Upper lobe of right lung (tissue), 1 donor: ENCODE measurements at regions not wholly inside any gene's neighbourhood (a gene's known extent, or its start where the extent isn't known, plus 50 kb on each side); places are given as distances from the start of the nearest gene placed in this dataset.

Experiments used
- ATAC-seq: fragments of 200-7000 bp; cut with Tn5 transposase; one replicate; pipeline ENCODE4 v1.9.1; 2020; ENCODE audit warnings: mild to moderate bottlenecking, moderate library complexity
- DNase-seq: peaks from one replicate; pipeline ENCODE4 v3.0.0-alpha.2; 2020
- H3K27ac ChIP-seq: fragments of 200-600 bp; one replicate; pipeline ENCODE4 v1.8.0; 2022
- H3K27me3 ChIP-seq: fragments of 200-600 bp; one replicate; pipeline ENCODE4 v1.8.0; 2022; ENCODE audit warnings: mild to moderate bottlenecking
- H3K36me3 ChIP-seq: fragments of 200-600 bp; one replicate; pipeline ENCODE4 v1.8.0; 2022
- H3K4me1 ChIP-seq: fragments of 200-600 bp; one replicate; pipeline ENCODE4 v1.8.0; 2022
- H3K4me3 ChIP-seq: fragments of 200-600 bp; one replicate; pipeline ENCODE4 v1.8.0; 2022; ENCODE audit warnings: mild to moderate bottlenecking
- H3K9me3 ChIP-seq: fragments of 200-600 bp; one replicate; pipeline ENCODE4 v1.8.0; 2022
- CTCF ChIP-seq: fragments of 200-600 bp; IDR thresholded peaks from one replicate; pipeline ENCODE4 v1.8.0; 2022; ENCODE audit warnings: antibody characterized with exemption
- intact Hi-C: fragments of 100-400 bp; cut with DNase I; formaldehyde crosslinking; loops from one replicate; pipeline ENCODE4 v1.11.0; 2022
- donor health status: DM: no; HTN: yes; CAD: no; lungs with severe emphysema.

DNA sequence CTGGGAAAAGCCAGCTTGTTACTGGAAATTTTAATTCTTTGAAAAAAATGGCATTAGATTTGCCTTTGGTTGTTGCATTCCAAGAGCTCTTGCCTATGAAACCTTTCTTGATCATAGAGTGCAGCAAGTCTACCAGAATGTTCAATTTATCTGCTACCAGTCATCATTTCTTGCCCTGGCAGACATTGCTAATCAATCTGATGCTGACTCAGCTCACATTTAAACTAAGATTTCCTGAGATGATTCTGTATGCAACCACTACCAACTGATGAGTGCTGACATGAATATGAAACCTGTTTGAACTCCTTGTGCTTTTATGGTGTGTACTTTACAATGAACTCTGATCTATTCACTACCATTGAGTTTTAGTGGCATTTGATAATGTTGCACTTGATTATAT is 166.5 kb upstream of the SALL1 start:
- no peak for DNase-seq
- Histone ChIP-seq H3K36me3 (no peaks in the 10 kb centered on the region), H3K27me3 (no peaks in the 10 kb centered on the region), H3K4me3 (no peak overlapping the region), H3K9me3 (no peaks in the 10 kb centered on the region), H3K4me1 (no peaks in the 10 kb centered on the region), H3K27ac (no peak overlapping the region)
- TF ChIP-seq CTCF = no peak
- intact Hi-C loops = no loop called here
- ATAC-seq = no peak

DNA sequence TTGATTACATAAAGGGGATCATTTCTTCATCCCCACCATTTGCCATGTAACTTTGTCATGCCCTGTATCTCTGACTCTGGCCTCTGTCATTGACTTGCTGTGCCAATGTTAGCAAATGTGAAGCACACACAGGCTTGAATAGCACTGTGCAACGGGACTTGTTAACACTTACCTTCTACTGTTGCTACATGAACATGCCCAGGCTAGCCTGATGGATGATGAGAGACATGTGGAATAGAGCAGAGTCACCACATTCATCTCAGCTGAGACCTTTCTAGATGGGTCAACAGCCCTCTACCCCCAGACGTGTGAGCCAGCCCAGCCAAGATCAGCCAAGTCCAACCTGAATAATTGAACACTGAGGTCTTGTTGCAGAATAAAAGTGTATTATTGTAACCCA is 162.1 kb upstream of the SALL1 start:
- DNase-seq (no peak), ATAC-seq (no peak)
- Histone ChIP-seq H3K36me3 (no peaks in the 10 kb centered on the region), H3K4me3 (no peak overlapping the region), H3K27me3 (no peaks in the 10 kb centered on the region), H3K9me3 (no peaks in the 10 kb centered on the region), H3K4me1 (no peaks in the 10 kb centered on the region), H3K27ac (no peak overlapping the region)
- TF ChIP-seq CTCF = no peak
- intact Hi-C loops = no loop called here

DNA sequence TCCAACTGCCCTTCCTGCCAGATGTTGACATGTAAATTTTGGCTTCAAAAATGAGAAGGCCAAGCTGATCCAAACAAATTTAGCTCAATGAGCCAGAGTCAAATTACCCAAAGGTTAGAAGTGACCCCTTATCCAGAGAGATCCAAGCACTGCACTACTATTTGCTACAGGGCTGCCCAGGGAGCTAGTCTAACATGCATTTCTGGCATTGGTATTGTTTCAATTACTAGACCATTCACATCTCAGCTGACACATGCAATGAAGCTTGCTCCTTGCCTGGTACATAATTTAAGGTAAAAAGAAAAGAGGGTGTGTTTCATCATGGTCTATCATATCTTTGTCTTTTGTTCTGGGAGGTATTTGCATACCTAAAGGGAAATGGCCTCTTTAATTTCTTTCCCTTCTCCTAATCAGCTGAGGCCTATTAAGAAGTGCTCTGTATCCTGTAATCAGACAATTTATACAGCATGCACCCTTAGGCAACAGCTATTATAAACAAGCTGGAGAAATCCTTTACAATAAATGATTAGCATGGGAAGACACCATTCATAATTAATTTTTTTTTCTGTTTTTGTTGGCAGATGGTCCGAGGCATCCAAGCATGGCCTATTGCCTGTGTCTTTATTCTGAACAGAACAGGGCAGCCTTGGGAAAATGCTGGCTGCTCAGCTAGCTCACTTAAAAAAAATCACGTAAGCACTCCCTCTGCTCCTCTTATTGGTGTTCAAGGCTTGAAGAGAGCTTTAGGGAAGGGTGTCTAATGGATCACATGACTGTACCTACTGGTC is 161.5 kb upstream of the SALL1 start:
- intact Hi-C loops = no loop called here
- ATAC-seq = no peak
- no peak for DNase-seq
- H3K27ac ChIP-seq = no peak overlapping the region
- no peak overlapping the region for H3K4me3 ChIP-seq
- no peaks in the 10 kb centered on the region for H3K4me1 ChIP-seq
- H3K27me3 ChIP-seq = no peaks in the 10 kb centered on the region
- no peaks in the 10 kb centered on the region for H3K36me3 ChIP-seq
- no peak for TF ChIP-seq CTCF
- H3K9me3 ChIP-seq = no peaks in the 10 kb centered on the region

DNA sequence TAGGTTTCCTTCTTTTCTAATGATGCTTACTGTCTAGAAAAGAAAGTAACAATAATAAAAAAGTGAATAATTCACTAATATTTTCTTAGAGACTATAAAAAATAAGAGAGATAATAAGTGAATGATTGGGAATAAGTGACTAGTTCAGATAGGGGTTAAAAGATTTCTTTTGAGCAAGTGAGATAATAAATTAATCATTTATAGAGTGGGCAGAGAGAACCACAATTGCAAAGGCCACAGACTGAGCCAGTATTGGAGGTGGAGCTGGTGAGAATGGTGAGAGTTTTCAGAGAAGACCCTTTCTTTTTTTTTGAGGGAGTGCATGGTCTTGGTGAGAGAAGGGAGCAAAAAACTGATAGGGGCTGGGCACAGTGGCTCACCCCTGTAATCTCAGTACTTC is 159.1 kb upstream of the SALL1 start:
- intact Hi-C loops = no loop called here

GRCh38 chr16:51306886-51307595 is 156.0 kb upstream of the SALL1 start:
- intact Hi-C loops = no loop called here
- Histone ChIP-seq H3K27me3 (no peaks in the 10 kb centered on the region), H3K4me3 (no peak overlapping the region), H3K27ac (no peak overlapping the region), H3K4me1 (no peaks in the 10 kb centered on the region), H3K36me3 (no peaks in the 10 kb centered on the region), H3K9me3 (no peaks in the 10 kb centered on the region)
- no peak for TF ChIP-seq CTCF
- ATAC-seq (no peak), DNase-seq (no peak)

More for the DNA sequence above, 159.1 kb upstream of the SALL1 start:
- H3K27me3 ChIP-seq = no peaks in the 10 kb centered on the region
- ATAC-seq = no peak
- H3K9me3 ChIP-seq = no peaks in the 10 kb centered on the region
- H3K4me1 ChIP-seq = no peaks in the 10 kb centered on the region
- TF ChIP-seq CTCF = no peak
- no peaks in the 10 kb centered on the region for H3K36me3 ChIP-seq
- DNase-seq = no peak
- H3K4me3 ChIP-seq = no peak overlapping the region
- H3K27ac ChIP-seq = no peak overlapping the region
